ENCODE measurements at regions not wholly inside any gene's neighbourhood (a gene's known extent, or its start where the extent isn't known, plus 50 kb on each side); places are given as distances from the start of the nearest gene placed in this dataset.

DNA sequence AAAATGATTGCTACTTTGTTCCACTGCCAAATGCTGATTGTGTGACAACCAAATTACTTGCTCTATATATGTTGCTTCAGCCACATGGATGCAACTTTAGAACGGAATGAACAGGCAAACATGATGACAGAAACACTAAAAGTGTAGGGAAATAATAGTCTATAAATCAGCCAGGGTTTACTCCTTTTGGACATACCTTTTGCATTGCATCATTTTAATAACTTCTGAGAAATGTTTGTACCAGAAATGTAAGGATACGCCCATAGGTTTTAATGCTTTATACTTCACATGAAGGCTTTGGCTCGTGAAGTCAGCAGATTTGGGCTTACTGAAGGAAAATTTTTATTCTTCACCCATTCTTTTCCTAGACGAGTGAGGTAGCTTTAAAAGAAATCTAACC, 141.0 kb downstream of the POSTN start:
- TF ChIP-seq, protein P1, sequence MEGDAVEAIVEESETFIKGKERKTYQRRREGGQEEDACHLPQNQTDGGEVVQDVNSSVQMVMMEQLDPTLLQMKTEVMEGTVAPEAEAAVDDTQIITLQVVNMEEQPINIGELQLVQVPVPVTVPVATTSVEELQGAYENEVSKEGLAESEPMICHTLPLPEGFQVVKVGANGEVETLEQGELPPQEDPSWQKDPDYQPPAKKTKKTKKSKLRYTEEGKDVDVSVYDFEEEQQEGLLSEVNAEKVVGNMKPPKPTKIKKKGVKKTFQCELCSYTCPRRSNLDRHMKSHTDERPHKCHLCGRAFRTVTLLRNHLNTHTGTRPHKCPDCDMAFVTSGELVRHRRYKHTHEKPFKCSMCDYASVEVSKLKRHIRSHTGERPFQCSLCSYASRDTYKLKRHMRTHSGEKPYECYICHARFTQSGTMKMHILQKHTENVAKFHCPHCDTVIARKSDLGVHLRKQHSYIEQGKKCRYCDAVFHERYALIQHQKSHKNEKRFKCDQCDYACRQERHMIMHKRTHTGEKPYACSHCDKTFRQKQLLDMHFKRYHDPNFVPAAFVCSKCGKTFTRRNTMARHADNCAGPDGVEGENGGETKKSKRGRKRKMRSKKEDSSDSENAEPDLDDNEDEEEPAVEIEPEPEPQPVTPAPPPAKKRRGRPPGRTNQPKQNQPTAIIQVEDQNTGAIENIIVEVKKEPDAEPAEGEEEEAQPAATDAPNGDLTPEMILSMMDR (IDR thresholded peaks at IDR 0.05; ENCODE audit: control insufficient read depth, insufficient read depth, low read depth, low read length, missing control alignments) = no peak
- no peak overlapping the region for H3K4me3 ChIP-seq (ENCODE audit: control insufficient read depth, low read depth, low read length)
- no peak for DNase-seq (ENCODE audit: low read depth)

DNA sequence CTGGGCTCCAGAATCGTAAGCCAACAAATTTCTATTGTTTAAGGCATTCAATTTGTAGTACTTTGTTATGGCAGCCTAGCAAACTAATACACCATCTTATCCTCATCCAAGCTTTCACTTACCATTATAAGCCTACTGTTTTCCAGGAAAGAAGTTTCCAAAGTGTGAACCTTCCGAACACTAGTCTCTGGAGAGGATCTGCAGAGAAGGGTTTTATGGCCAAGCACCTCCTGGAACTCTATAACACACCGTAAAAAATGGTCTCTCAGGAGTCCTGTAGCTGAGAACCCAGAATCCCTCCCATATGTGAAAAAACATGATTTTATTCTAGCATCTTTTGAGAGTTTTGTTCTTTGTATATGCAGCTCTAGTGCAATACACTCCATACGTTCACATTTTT, 142.1 kb downstream of the POSTN start:
- DNase-seq (ENCODE audit: low read depth) = no peak
- TF ChIP-seq, protein P1 (IDR thresholded peaks at IDR 0.05; ENCODE audit: control insufficient read depth, insufficient read depth, low read depth, low read length, missing control alignments) = no peak
- no peak overlapping the region for H3K4me3 ChIP-seq (ENCODE audit: control insufficient read depth, low read depth, low read length)

DNA sequence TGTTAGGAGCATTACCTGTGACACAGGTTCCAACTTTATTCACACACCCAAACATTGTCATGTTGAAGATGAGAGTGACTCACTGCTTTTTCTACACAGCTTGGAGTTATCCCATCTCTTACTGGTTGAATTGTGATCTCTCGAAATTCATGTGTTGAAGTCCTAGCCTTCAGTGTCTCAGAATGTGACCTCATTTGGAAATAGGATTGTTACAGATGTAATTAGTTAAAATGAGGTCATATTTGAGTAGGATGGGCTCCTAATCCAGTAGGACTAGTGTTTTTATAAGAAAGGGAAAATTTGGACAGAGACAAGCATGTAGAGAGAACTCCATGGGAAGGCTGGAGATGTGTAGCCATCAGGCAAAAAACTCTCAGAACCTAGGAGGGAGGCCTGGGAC, 142.5 kb downstream of the POSTN start:
- TF ChIP-seq, protein P1 (IDR thresholded peaks at IDR 0.05; ENCODE audit: control insufficient read depth, insufficient read depth, low read depth, low read length, missing control alignments) = no peak
- no peak overlapping the region for H3K4me3 ChIP-seq (ENCODE audit: control insufficient read depth, low read depth, low read length)
- DNase-seq (ENCODE audit: low read depth) = no peak

DNA sequence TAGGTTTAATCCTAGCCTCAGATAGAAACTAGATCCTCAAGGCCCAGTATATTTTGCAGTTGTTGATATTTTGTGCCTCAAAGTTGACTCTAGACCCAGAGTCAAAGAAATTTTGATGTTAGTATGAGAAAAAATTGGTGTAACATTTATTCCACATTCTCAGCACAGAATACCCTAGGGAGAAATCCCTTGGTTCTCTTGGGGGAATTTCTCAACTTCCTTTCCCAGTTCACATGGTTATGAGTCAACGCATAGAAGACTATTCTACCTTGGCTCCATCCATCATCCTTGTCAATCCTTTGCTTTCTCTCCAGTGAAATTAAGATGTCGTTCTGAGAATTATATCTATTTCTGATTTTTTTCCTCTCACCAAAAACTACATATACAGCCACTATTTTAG, 145.3 kb downstream of the POSTN start:
- DNase-seq (ENCODE audit: low read depth) = no peak
- TF ChIP-seq, protein P1 (IDR thresholded peaks at IDR 0.05; ENCODE audit: control insufficient read depth, insufficient read depth, low read depth, low read length, missing control alignments) = no peak
- no peak overlapping the region for H3K4me3 ChIP-seq (ENCODE audit: control insufficient read depth, low read depth, low read length)

DNA sequence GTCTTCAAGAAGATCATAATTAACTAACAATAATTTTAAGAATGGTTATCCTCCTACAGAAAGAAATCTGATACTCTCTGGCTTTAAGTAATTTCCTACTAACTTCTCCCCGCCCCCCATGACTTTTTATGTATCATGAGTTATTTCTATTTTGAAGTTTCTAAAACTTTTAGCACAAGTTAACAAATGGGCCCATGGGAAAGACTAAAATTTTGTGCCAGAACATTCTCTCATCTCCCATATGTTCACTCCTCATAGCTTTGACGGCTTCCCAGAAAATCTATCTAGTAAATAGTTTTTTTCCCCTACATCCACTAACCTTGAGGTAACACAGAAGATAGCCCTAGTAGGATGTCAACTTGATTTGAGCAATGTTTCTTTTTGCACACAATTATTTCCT, 148.3 kb downstream of the POSTN start:
- DNase-seq (ENCODE audit: low read depth) = no peak
- TF ChIP-seq, protein P1 (IDR thresholded peaks at IDR 0.05; ENCODE audit: control insufficient read depth, insufficient read depth, low read depth, low read length, missing control alignments) = no peak
- H3K4me3 ChIP-seq (ENCODE audit: control insufficient read depth, low read depth, low read length) = no peak overlapping the region

DNA sequence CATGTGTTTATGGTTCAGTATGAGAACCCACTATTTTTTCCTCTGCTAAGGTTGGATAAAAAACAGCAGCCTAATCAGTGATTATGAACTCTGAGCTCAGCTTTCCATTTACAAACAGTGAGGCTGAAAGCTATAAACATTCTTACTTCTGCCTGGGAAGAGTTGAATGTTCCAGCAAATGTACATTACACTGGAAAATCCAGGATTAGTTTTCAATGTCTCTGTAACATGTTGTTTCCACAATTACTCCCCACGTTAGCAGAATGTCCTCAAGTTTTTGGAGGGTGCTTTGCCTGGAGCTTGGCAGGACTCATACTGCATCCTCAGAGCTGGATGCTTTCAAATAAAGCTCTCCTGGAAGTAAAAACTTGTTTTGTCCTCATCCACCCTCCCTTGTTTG, 150.4 kb downstream of the POSTN start:
- TF ChIP-seq, protein P1 (IDR thresholded peaks at IDR 0.05; ENCODE audit: control insufficient read depth, insufficient read depth, low read depth, low read length, missing control alignments) = no peak
- H3K4me3 ChIP-seq (ENCODE audit: control insufficient read depth, low read depth, low read length) = no peak overlapping the region
- DNase-seq (ENCODE audit: low read depth) = no peak

DNA sequence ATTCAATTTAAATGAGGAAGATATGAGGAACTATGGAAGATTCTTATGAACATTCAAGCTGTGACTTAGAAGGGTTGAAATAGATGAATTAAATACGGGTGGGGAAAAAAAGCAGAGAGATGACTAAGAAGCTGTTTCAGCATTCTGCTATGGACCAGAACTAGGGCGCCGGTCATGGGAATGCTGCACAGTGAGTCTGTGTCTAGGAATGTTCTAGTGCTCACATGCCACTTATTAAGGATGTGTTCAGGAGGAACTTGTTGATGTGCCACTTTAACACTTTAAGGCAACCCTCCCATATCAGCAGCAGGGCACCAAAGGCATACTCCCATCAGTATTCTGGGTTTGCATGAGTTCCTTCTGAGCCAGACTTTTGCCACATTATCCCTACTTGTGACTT, 152.1 kb downstream of the POSTN start:
- TF ChIP-seq, protein P1 (IDR thresholded peaks at IDR 0.05; ENCODE audit: control insufficient read depth, insufficient read depth, low read depth, low read length, missing control alignments) = no peak
- H3K4me3 ChIP-seq (ENCODE audit: control insufficient read depth, low read depth, low read length) = no peak overlapping the region
- DNase-seq (ENCODE audit: low read depth) = peak; percentile 86

Measured in AG09309 (cell line).